ENCODE measurements at regions not wholly inside any gene's neighbourhood (a gene's known extent, or its start where the extent isn't known, plus 50 kb on each side); places are given as distances from the start of the nearest gene placed in this dataset.
A peak's percentile ranks its signal among the peaks of the same experiment; 100 is the strongest.

DNA sequence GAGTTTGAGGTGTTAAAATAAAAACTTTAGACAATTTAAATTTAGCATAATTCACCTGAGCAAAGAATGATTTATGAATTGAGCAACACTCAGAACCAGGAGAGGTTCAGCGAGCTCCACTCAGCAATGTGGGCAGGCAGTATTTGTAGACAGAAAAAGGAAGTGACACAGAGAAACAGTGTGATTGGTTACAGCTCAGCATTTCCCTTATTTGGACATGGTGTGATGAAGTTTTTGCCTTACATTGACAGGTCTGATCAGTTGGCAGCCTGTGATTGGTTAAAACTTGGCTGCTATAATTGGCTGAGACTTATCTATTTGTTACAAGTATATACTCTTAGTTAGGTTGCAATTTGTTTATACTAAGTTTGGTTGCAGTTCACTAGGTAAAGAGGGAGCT is 621.2 kb upstream of the PRMT6 start:
- no peak overlapping the region for H3K4me3 ChIP-seq
- H4K20me1 ChIP-seq (ENCODE audit: control insufficient read depth, insufficient read depth) = no peaks in the 10 kb centered on the region
- no peak overlapping the region for H3K9ac ChIP-seq (ENCODE audit: control insufficient read depth, insufficient read depth, low read length)
- no peaks in the 10 kb centered on the region for H3K79me2 ChIP-seq (ENCODE audit: control insufficient read depth, insufficient read depth, low read length)
- ATAC-seq (peak; percentile 46), FAIRE-seq (no peak), DNase-seq (ENCODE audit: low read depth, low spot score) (no peak)
- ChIA-PET POLR2A (no interaction called here), CTCF (interaction anchor here (0.9 kb wide), 1 partner anchor 707 kb away, joined by 4 read pairs; no protein-coding TSS in a partner anchor), SMC1A (ENCODE audit: uncharacterized antibody, unreplicated experiment) (no interaction called here), RAD21 (ENCODE audit: unreplicated experiment) (no interaction called here)
- no peak overlapping the region for H3K27ac ChIP-seq (ENCODE audit: control insufficient read depth, insufficient read depth)
- no peaks in the 10 kb centered on the region for H3K27me3 ChIP-seq (replicated peaks in 1 of 2; ENCODE audit: control insufficient read depth in 2 of 2, insufficient read depth in 2 of 2, low read length in 1 of 2)
- no peak overlapping the region for H3K4me2 ChIP-seq (ENCODE audit: control insufficient read depth, insufficient read depth)
- in situ Hi-C loops (cut with MboI) = no loop called here
- TF ChIP-seq SRF (IDR thresholded peaks at IDR 0.05; ENCODE audit: low read depth in 2 of 2, low read length in 2 of 2) = peak in 1 of 2 experiments; percentile 24; a peak in 1 of 4 replicates
- TF ChIP-seq IKZF1 (conservative IDR thresholded peaks at IDR 0.05) = no peak
- 0% methylated on average over 1 of the region's 1 CpG for WGBS (ENCODE audit: insufficient coverage, insufficient replicate concordance, low lambda C conversion rate, missing lambda C conversion rate)
- no peaks in the 10 kb centered on the region for H3K36me3 ChIP-seq (ENCODE audit: control insufficient read depth in 2 of 2, insufficient read depth in 2 of 2, low read length in 1 of 2)
- BruUV-seq (replicated peaks) = no TSS peak
- no peaks in the 10 kb centered on the region for H3K4me1 ChIP-seq (ENCODE audit: control insufficient read depth, insufficient read depth, low read length)
- intact Hi-C loops (cut with micrococcal nuclease; ENCODE audit: unreplicated experiment) = no loop called here
- H2AFZ ChIP-seq (ENCODE audit: control insufficient read depth, low read depth, low read length) = no peak overlapping the region
- H3K9me3 ChIP-seq (replicated peaks; ENCODE audit: control insufficient read depth, insufficient read depth, low read length) = no peaks in the 10 kb centered on the region

DNA sequence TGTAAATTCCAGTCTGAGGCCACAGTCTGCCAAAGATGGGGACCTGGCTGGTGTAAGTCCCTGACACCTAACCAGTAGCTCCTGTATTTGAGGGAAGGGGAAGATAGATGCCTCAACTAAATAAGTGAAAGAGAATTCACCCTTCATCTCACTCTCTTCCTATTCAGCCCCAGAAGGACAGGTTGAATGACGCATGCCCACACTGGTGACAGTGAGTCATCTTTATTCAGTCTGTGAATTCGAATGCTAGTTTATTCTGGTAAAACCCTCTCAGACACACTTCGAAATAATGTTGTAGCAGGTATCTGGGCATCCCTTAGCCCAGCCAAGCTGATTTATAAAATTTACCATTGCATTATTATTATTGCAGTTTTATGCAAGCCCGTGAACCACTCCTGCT is 617.0 kb upstream of the PRMT6 start:
- CTCF ChIA-PET = no interaction called here
- no peak for FAIRE-seq
- no TSS peak for BruUV-seq (replicated peaks)
- TF ChIP-seq ZNF622 (IDR thresholded peaks at IDR 0.05) (no peak), SMAD5 (IDR thresholded peaks at IDR 0.05; ENCODE audit: low read depth) (no peak), MXI1 (IDR thresholded peaks at IDR 0.05; ENCODE audit: low read depth, low read length) (no peak), RB1 (IDR thresholded peaks at IDR 0.05; ENCODE audit: borderline replicate concordance) (no peak), YBX1 (IDR thresholded peaks at IDR 0.05) (no peak), NRF1 (conservative IDR thresholded peaks at IDR 0.05; ENCODE audit: low read depth, low read length) (no peak), NR2F1 (conservative IDR thresholded peaks at IDR 0.05) (no peak), MEF2B (IDR thresholded peaks at IDR 0.05; ENCODE audit: partially characterized antibody, poor library complexity, severe bottlenecking) (no peak), MEF2A (IDR thresholded peaks at IDR 0.05; ENCODE audit: insufficient read depth, low read depth, low read length) (no peak)
- TF ChIP-seq, protein P1, sequence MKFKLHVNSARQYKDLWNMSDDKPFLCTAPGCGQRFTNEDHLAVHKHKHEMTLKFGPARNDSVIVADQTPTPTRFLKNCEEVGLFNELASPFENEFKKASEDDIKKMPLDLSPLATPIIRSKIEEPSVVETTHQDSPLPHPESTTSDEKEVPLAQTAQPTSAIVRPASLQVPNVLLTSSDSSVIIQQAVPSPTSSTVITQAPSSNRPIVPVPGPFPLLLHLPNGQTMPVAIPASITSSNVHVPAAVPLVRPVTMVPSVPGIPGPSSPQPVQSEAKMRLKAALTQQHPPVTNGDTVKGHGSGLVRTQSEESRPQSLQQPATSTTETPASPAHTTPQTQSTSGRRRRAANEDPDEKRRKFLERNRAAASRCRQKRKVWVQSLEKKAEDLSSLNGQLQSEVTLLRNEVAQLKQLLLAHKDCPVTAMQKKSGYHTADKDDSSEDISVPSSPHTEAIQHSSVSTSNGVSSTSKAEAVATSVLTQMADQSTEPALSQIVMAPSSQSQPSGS (IDR thresholded peaks at IDR 0.05; ENCODE audit: low read length) = no peak
- TF ChIP-seq, protein P2, sequence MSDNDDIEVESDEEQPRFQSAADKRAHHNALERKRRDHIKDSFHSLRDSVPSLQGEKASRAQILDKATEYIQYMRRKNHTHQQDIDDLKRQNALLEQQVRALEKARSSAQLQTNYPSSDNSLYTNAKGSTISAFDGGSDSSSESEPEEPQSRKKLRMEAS (IDR thresholded peaks at IDR 0.05; ENCODE audit: low read depth, low read length) = no peak
- TF ChIP-seq, protein P3, sequence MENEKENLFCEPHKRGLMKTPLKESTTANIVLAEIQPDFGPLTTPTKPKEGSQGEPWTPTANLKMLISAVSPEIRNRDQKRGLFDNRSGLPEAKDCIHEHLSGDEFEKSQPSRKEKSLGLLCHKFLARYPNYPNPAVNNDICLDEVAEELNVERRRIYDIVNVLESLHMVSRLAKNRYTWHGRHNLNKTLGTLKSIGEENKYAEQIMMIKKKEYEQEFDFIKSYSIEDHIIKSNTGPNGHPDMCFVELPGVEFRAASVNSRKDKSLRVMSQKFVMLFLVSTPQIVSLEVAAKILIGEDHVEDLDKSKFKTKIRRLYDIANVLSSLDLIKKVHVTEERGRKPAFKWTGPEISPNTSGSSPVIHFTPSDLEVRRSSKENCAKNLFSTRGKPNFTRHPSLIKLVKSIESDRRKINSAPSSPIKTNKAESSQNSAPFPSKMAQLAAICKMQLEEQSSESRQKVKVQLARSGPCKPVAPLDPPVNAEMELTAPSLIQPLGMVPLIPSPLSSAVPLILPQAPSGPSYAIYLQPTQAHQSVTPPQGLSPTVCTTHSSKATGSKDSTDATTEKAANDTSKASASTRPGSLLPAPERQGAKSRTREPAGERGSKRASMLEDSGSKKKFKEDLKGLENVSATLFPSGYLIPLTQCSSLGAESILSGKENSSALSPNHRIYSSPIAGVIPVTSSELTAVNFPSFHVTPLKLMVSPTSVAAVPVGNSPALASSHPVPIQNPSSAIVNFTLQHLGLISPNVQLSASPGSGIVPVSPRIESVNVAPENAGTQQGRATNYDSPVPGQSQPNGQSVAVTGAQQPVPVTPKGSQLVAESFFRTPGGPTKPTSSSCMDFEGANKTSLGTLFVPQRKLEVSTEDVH (IDR thresholded peaks at IDR 0.05; ENCODE audit: low read depth, partially characterized antibody) = no peak

More for the DNA sequence above, 617.0 kb upstream of the PRMT6 start:
- no peak overlapping the region for H3K27ac ChIP-seq (ENCODE audit: control insufficient read depth, insufficient read depth)
- no peaks in the 10 kb centered on the region for H3K27me3 ChIP-seq (replicated peaks in 1 of 2; ENCODE audit: control insufficient read depth in 2 of 2, insufficient read depth in 2 of 2, low read length in 1 of 2)
- H3K4me1 ChIP-seq (ENCODE audit: control insufficient read depth, insufficient read depth, low read length) = no peaks in the 10 kb centered on the region
- no peaks in the 10 kb centered on the region for H3K9me3 ChIP-seq (replicated peaks; ENCODE audit: control insufficient read depth, insufficient read depth, low read length)
- H3K36me3 ChIP-seq (ENCODE audit: control insufficient read depth in 2 of 2, insufficient read depth in 2 of 2, low read length in 1 of 2) = no peaks in the 10 kb centered on the region
- no peaks in the 10 kb centered on the region for H3K79me2 ChIP-seq (ENCODE audit: control insufficient read depth, insufficient read depth, low read length)
- no peaks in the 10 kb centered on the region for H4K20me1 ChIP-seq (ENCODE audit: control insufficient read depth, insufficient read depth)
- no peak overlapping the region for H3K4me3 ChIP-seq
- H2AFZ ChIP-seq (ENCODE audit: control insufficient read depth, low read depth, low read length) = no peak overlapping the region
- SMC1A ChIA-PET (ENCODE audit: uncharacterized antibody, unreplicated experiment) = no interaction called here
- no peak overlapping the region for H3K9ac ChIP-seq (ENCODE audit: control insufficient read depth, insufficient read depth, low read length)
- intact Hi-C loops (cut with micrococcal nuclease; ENCODE audit: unreplicated experiment) (no loop called here), in situ Hi-C loops (cut with MboI) (no loop called here)
- ATAC-seq (no peak), DNase-seq (ENCODE audit: low read depth, low spot score) (no peak)
- POLR2A ChIA-PET = no interaction called here
- H3K4me2 ChIP-seq (ENCODE audit: control insufficient read depth, insufficient read depth) = no peak overlapping the region
- RAD21 ChIA-PET (ENCODE audit: unreplicated experiment) = no interaction called here
- WGBS (ENCODE audit: insufficient coverage, insufficient replicate concordance, low lambda C conversion rate, missing lambda C conversion rate) = 17% methylated on average over 4 of the region's 4 CpGs

Measured in GM12878 (cell line).